GM06990 (cell line): ENCODE measurements at regions not wholly inside any gene's neighbourhood (a gene's known extent, or its start where the extent isn't known, plus 50 kb on each side); places are given as distances from the start of the nearest gene placed in this dataset.

Experiments
- DNase-seq: peaks from one replicate; pipeline ENCODE4 v3.0.0-alpha.2; 2011; ENCODE audit not compliant: insufficient read length; ENCODE audit errors: extremely low read depth
- H3K27me3 ChIP-seq: replicated peaks from 2 replicates; pipeline ENCODE4 v1.6.0; 2011; ENCODE audit warnings: low read length; ENCODE audit not compliant: control insufficient read depth, insufficient read depth
- H3K36me3 ChIP-seq: 2 replicates; pipeline ENCODE4 v1.5.1; 2011; ENCODE audit warnings: low read length; ENCODE audit not compliant: control insufficient read depth, insufficient read depth
- H3K4me3 ChIP-seq: replicated peaks from 2 replicates; pipeline ENCODE4 v1.5.1; 2011; ENCODE audit warnings: low read depth, mild to moderate bottlenecking, control low read depth, low read length
- TF ChIP-seq, protein P1 (sequence below): IDR thresholded peaks from 2 replicates; pipeline ENCODE4 v1.5.1; 2011; ENCODE audit warnings: low read length, control low read depth, mild to moderate bottlenecking, inconsistent platforms; ENCODE audit not compliant: insufficient read depth, poor library complexity, severe bottlenecking

- DNase-seq: no peak
- TF ChIP-seq, protein P1, sequence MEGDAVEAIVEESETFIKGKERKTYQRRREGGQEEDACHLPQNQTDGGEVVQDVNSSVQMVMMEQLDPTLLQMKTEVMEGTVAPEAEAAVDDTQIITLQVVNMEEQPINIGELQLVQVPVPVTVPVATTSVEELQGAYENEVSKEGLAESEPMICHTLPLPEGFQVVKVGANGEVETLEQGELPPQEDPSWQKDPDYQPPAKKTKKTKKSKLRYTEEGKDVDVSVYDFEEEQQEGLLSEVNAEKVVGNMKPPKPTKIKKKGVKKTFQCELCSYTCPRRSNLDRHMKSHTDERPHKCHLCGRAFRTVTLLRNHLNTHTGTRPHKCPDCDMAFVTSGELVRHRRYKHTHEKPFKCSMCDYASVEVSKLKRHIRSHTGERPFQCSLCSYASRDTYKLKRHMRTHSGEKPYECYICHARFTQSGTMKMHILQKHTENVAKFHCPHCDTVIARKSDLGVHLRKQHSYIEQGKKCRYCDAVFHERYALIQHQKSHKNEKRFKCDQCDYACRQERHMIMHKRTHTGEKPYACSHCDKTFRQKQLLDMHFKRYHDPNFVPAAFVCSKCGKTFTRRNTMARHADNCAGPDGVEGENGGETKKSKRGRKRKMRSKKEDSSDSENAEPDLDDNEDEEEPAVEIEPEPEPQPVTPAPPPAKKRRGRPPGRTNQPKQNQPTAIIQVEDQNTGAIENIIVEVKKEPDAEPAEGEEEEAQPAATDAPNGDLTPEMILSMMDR: no peak
- H3K4me3 ChIP-seq: no peak overlapping the region
- H3K36me3 ChIP-seq: no peaks in the 10 kb centered on the region
- no peaks in the 10 kb centered on the region for H3K27me3 ChIP-seq
Measured at GRCh38 chrX:19172741-19173140, 50.5 kb upstream of the ADGRG2 start.

GRCh38 chrX:19174401-19175025 lies 52.2 kb upstream of the ADGRG2 start:
- H3K4me3 ChIP-seq: no peak overlapping the region
- H3K36me3 ChIP-seq: no peaks in the 10 kb centered on the region
- H3K27me3 ChIP-seq: no peaks in the 10 kb centered on the region
- TF ChIP-seq, protein P1: no peak
- no peak for DNase-seq

GRCh38 chrX:19176901-19177630 lies 54.8 kb upstream of the ADGRG2 start:
- Histone ChIP-seq H3K4me3 (no peak overlapping the region), H3K36me3 (no peaks in the 10 kb centered on the region), H3K27me3 (no peaks in the 10 kb centered on the region)
- TF ChIP-seq, protein P1: no peak
- no peak for DNase-seq

DNA sequence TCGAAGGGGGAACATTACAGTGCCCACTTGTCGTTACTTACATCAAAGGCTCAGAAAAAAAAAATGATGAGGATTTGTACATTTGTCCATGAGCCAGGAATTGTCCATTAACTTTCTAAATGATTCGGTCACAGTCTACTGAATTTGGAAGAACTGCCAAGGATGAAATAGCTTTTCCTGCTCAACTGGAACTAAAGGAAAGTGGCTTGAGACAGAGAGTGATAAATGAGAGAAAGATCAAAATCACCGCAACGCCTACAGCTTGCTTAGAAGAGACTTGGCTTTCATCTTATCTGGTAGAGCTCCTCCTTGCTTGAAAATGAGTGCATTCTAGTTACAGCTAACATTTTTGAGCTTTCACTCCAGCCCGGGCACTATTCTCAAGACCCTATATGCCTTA lies 55.5 kb upstream of the ADGRG2 start:
- Histone ChIP-seq H3K36me3 (no peaks in the 10 kb centered on the region), H3K27me3 (no peaks in the 10 kb centered on the region), H3K4me3 (no peak overlapping the region)
- TF ChIP-seq, protein P1: no peak
- DNase-seq: no peak

- DNase-seq: no peak
- H3K4me3 ChIP-seq: no peak overlapping the region
- TF ChIP-seq, protein P1: no peak
Measured at GRCh38 chrX:19178402-19178801, 56.1 kb upstream of the ADGRG2 start.

DNA sequence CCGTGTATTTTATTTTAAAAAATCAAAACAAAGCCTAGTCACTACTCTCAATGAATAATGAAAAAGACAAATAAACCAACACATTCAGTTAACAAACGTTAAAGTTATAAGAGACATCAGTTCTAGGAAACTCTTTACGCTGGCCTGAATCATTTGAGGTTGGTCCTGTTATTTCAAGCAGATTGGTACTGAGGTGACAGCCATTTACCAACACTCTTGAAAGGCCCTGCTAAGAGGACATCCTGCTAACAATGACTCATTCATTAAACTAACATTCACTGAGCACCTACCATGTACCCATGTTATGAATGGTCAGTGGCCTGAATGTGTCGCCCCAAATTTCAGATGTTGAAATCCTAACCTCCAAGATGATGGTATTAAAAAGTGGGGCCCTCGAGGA lies 57.1 kb upstream of the ADGRG2 start:
- no peak for DNase-seq
- no peak overlapping the region for H3K4me3 ChIP-seq
- no peaks in the 10 kb centered on the region for H3K36me3 ChIP-seq
- TF ChIP-seq, protein P1: no peak
- H3K27me3 ChIP-seq: no peaks in the 10 kb centered on the region

More at GRCh38 chrX:19178402-19178801, 56.1 kb upstream of the ADGRG2 start:
- H3K27me3 ChIP-seq: no peaks in the 10 kb centered on the region
- H3K36me3 ChIP-seq: no peaks in the 10 kb centered on the region
